ENCODE measurements at regions not wholly inside any gene's neighbourhood (a gene's known extent, or its start where the extent isn't known, plus 50 kb on each side); places are given as distances from the start of the nearest gene placed in this dataset.

DNA sequence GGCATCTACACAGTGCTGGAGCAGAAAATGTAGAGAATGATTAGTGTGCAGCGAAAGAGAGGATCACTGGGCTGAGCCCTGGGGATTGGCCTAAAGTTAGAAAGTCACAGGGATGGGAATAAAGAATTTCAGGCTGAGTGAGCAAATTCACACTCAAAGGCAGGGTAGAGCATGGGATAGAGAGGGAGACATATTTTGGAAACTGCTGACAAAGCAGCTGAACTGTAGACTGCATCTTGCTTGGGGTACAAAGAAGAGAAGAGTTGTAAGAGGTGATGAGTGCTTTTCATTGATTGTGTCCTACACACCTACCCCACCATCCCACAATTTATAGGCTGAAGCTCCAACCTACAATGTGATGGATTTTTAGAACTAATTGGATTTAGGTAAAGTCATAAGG, 677.8 kb downstream of the TAF11L14 start:
- Mint-ChIP-seq H3K36me3 (no peaks in the 10 kb centered on the region), H3K27ac (no peak overlapping the region), H3K4me1 (no peaks in the 10 kb centered on the region), H3K4me3 (no peak overlapping the region), H3K9me3 (no peaks in the 10 kb centered on the region), H3K27me3 (no peaks in the 10 kb centered on the region)

DNA sequence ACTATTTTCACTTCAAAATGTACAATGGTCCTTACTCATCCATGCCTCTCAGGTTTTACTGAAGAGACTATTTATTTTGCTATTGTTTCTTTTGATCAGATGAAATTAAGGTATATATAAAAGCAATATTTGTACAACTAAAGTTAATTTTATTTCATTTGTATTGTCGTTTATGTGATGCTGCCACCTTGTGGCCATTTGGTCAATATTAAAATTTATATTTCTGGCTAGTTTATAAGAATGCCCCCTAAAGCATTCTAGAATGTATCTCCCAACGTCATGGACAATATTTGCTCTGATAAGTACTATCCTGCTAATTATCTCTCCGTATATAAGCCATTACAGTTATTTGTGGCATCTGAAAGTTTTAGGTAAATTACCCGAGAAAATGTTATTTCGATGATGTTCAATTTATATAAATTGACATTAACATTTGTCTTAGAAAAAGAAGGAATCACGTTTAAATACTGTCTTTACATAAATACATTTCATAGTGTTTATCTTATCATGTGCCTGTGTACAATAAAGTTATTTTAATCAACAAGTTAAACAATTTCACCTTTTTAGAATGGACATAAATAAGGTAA, 680.0 kb downstream of the TAF11L14 start:
- no peaks in the 10 kb centered on the region for H3K36me3 Mint-ChIP-seq
- no peaks in the 10 kb centered on the region for H3K4me1 Mint-ChIP-seq
- H3K27me3 Mint-ChIP-seq, result no peaks in the 10 kb centered on the region

DNA sequence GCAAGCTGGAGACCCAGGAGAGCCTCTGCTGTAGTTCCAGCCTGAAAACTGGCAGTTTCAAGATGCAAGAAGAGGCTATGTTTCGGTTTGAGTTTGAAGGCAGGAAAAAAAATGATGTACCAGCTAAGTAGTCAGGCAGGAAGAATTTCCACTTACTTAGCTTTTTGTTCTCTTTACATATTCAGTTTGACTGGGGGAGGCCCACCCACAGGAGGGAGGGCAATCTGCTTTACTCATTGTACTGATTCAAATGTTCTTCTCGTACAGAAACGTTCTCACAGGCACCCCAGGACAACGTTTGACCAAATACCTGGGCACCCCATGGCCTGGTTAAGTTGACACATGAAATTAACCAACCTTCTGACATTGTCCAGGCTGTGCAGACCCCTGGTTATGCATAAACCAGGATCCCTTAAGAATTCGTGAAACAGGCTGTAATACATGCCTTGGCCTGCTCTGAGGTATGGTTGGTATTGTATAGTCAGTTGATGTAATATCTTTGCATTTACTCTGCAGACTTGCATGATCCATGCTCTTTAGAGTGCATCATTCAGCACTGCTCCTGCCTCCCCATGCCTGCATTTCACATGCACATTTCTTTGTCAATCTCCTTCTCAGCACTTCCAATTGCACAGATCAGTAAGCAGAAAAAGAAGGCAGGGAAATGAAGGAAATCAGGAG, 687.1 kb downstream of the TAF11L14 start:
- Mint-ChIP-seq H3K4me3 (no peak overlapping the region), H3K36me3 (no peaks in the 10 kb centered on the region), H3K27ac (no peak overlapping the region), H3K9me3 (no peaks in the 10 kb centered on the region), H3K27me3 (no peaks in the 10 kb centered on the region), H3K4me1 (no peaks in the 10 kb centered on the region)

More for the DNA sequence above, 680.0 kb downstream of the TAF11L14 start:
- H3K4me3 Mint-ChIP-seq, result no peak overlapping the region
- H3K9me3 Mint-ChIP-seq, result no peaks in the 10 kb centered on the region
- no peak overlapping the region for H3K27ac Mint-ChIP-seq

DNA sequence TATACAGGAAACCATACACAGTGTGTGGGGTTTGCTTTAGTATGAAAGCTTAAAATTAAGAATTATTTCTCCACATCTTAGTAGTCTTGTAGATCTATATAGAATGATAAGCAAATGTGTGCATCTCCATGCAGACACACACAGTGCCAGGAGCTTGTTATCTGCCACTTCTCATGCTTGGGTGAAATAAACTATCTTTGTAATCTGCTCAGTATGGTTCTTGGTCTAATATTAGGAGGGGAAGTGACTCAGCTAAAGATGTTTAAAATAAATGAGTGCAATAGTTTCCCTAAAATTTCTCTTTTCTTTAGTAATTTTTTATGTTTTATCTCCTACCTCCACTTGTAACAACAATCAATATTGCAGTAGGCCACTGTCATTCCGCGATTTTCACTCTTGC, 689.6 kb downstream of the TAF11L14 start:
- Mint-ChIP-seq H3K27ac (no peak overlapping the region), H3K4me3 (no peak overlapping the region), H3K4me1 (no peaks in the 10 kb centered on the region), H3K9me3 (no peaks in the 10 kb centered on the region), H3K27me3 (no peaks in the 10 kb centered on the region), H3K36me3 (no peaks in the 10 kb centered on the region)

DNA sequence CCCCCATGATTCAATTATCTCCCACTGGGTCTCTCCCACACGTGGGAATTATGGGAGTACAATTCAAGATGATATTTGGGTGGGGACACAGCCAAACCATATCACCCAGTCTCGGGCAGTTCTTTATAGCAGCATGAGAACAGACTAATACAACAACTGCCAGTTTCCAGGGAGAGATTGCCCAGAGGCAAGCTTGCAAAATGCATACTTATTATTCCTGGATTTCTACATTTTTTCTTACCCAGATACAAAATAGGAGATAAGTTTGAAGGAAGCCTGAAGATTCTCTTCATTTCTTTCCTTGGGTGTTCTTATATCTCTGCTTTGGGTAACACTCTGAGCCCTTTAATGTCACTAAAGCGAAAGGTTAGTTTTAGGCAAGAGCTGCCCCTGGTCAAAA, 691.2 kb downstream of the TAF11L14 start:
- Mint-ChIP-seq H3K27me3 (no peaks in the 10 kb centered on the region), H3K36me3 (no peaks in the 10 kb centered on the region), H3K4me3 (no peak overlapping the region), H3K9me3 (no peaks in the 10 kb centered on the region), H3K27ac (no peak overlapping the region), H3K4me1 (no peaks in the 10 kb centered on the region)

DNA sequence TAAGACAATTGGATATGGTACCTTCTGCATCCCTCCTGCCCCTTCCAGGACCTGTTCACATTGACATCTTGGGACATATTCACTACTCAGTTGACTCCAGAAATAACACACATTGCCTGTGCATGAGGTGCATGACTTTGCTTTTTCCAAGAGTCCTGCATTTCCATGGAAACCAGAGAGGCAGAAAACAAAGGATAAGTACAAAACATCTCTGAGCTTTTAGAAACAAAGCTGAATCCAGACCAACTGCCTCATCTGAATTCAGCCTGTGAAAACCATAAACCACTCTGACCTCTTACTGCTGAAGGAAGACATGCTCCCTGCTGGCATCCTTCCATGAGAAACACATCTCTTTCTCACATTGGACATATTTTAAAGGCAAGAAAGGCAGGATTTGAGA, 695.1 kb downstream of the TAF11L14 start:
- H3K9me3 Mint-ChIP-seq, result no peaks in the 10 kb centered on the region
- H3K27ac Mint-ChIP-seq, result no peak overlapping the region
- H3K4me1 Mint-ChIP-seq, result no peaks in the 10 kb centered on the region
- H3K36me3 Mint-ChIP-seq, result no peaks in the 10 kb centered on the region
- no peaks in the 10 kb centered on the region for H3K27me3 Mint-ChIP-seq
- no peak overlapping the region for H3K4me3 Mint-ChIP-seq

DNA sequence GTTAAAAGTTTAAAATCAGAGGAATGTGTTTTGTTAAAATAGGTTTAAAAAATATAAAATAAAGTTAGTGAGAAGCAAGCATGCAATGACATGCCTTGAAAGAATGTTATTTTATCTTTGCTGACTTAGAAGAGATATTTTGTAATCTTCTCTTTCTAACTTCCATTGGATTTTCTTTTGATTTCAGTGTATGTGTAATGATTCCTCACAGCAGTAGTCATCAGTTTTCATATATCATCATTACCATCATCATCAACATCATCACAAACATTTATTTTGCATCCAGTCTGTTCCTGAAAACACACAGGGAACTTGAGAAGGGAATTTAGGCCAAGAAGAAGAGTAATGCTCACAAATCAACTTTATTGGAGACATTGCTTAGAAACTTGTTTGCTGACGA, 699.6 kb downstream of the TAF11L14 start:
- Mint-ChIP-seq H3K27ac (no peak overlapping the region), H3K27me3 (no peaks in the 10 kb centered on the region), H3K36me3 (no peaks in the 10 kb centered on the region), H3K9me3 (no peaks in the 10 kb centered on the region), H3K4me3 (no peak overlapping the region), H3K4me1 (no peaks in the 10 kb centered on the region)

DNA sequence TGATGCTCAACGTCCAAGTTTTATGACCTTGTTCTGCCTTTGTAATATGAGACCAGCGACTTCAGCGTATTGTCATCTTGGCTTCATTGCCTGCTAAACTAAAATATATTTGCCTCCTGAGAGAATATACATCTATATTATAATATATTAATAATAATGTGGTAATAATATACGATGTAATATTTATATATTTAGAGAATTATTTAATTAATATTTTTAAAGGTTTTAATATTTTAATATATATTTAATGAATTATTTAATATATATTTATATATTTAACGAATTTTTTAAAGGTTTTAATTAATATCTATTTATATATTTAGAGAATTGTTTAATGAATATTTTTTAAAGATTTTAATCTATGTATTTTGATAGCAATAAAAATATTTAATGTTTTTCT, 700.7 kb downstream of the TAF11L14 start:
- H3K9me3 Mint-ChIP-seq, result no peaks in the 10 kb centered on the region
- no peaks in the 10 kb centered on the region for H3K27me3 Mint-ChIP-seq
- no peak overlapping the region for H3K4me3 Mint-ChIP-seq
- no peaks in the 10 kb centered on the region for H3K4me1 Mint-ChIP-seq
- no peaks in the 10 kb centered on the region for H3K36me3 Mint-ChIP-seq
- no peak overlapping the region for H3K27ac Mint-ChIP-seq

DNA sequence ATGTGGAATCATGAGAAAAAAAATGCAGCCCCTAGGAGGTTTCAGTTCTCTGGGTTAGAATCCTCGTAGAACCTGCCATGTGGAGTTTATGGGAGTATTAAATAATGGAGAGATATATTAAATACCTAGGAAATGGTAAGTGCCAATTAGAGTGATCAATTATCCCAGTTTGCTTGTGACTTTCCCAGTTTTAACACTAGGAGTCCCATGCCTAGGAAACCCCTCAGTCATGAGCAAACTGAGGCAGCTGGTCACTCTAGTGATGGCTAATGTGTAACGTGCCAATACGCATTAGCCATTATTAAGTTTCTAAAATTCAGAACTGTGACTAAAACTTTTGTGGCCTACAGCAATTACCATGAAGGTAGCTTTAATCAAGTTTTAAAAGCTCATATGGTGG, 720.6 kb downstream of the TAF11L14 start:
- Mint-ChIP-seq H3K4me3 (no peak overlapping the region), H3K4me1 (no peaks in the 10 kb centered on the region), H3K27ac (no peak overlapping the region), H3K36me3 (no peaks in the 10 kb centered on the region), H3K27me3 (no peaks in the 10 kb centered on the region), H3K9me3 (peaks cover 11% of the 10 kb centered on the region)

DNA sequence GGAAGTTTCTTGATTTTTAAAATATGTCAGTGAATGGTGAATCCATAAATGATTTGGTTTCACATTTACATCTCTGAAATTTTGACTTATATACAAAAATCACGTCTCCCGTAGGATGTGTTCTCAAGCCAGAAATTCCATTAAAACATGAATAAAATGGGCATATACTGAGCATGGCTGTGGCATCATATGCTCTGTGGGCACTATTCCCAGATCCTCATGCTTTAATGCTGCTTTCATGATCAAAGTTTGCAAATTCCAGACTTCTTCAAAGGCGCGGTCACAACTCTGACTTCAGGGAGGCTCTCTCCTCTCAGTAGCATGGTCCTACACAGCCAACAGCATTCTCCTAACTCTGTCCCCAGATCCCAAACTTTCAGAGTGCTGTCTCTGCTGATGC, 723.2 kb downstream of the TAF11L14 start:
- Mint-ChIP-seq H3K9me3 (peaks cover 5% of the 10 kb centered on the region), H3K27ac (no peak overlapping the region), H3K4me3 (no peak overlapping the region), H3K27me3 (no peaks in the 10 kb centered on the region), H3K36me3 (no peaks in the 10 kb centered on the region), H3K4me1 (no peaks in the 10 kb centered on the region)

DNA sequence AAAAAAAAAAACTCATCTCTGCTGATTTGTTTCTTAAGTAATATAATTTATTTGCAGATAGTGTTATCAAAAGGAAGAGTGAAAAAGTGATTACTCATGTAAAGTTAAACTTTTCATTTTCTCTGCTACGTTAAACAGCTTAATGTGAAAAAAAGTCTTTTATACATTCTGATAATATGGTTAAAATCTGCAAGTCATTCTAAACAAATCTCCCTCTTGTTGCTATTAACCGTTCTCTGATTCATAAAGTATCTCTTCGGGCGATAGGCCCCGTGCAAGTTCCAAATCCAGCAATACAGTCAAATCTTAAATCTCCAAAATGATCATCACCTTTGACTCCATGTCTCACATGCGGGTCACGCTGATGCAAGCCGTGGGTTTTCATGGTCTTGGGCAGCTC, 732.0 kb downstream of the TAF11L14 start:
- no peaks in the 10 kb centered on the region for H3K4me1 Mint-ChIP-seq
- H3K27ac Mint-ChIP-seq, result no peak overlapping the region
- H3K9me3 Mint-ChIP-seq, result no peaks in the 10 kb centered on the region
- H3K27me3 Mint-ChIP-seq, result no peaks in the 10 kb centered on the region
- H3K36me3 Mint-ChIP-seq, result no peaks in the 10 kb centered on the region
- no peak overlapping the region for H3K4me3 Mint-ChIP-seq

DNA sequence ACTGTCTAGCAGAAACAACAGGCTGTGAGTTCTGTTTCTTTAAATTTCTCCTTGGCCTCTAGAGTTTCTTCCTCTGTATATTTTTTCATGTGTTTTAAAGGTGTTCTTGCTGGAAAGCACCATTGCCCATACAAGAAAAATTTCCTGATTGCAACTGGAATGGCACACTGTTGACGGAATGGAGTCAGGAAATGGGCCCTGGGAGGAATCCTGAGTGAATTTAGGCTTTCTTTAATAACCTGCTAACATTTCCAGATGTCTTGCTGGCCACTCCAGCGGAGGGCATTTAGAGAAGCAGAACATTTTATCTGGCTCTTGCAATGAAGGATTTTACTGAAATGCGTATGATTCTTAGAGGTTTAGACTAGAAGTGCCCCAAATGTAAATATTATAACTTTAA, 736.3 kb downstream of the TAF11L14 start:
- Mint-ChIP-seq H3K27ac (no peak overlapping the region), H3K4me1 (no peaks in the 10 kb centered on the region), H3K9me3 (no peaks in the 10 kb centered on the region), H3K36me3 (no peaks in the 10 kb centered on the region), H3K4me3 (no peak overlapping the region), H3K27me3 (no peaks in the 10 kb centered on the region)

DNA sequence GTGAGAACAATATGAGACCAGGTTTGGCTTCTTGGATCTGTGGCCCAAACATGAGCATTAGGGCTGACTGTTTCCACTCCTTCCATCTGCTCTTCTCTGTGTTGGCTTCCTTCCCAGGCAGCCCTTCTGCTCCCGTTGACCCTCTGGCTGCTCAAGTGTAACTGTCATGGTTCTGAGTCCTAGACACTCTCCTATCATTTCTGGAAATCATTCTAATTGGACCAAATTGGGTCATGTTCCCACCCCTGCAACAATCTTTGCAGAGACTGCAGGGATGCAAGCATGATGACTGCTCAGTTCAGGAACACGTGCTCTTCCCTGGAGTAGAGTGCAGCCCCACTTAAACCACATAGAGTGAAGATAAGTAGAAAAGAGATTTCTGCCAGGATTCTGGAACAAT, 741.4 kb downstream of the TAF11L14 start:
- no peak overlapping the region for H3K4me3 Mint-ChIP-seq
- no peak overlapping the region for H3K27ac Mint-ChIP-seq
- H3K9me3 Mint-ChIP-seq, result peaks cover 6% of the 10 kb centered on the region
- H3K4me1 Mint-ChIP-seq, result no peaks in the 10 kb centered on the region
- H3K27me3 Mint-ChIP-seq, result no peaks in the 10 kb centered on the region
- H3K36me3 Mint-ChIP-seq, result no peaks in the 10 kb centered on the region

DNA sequence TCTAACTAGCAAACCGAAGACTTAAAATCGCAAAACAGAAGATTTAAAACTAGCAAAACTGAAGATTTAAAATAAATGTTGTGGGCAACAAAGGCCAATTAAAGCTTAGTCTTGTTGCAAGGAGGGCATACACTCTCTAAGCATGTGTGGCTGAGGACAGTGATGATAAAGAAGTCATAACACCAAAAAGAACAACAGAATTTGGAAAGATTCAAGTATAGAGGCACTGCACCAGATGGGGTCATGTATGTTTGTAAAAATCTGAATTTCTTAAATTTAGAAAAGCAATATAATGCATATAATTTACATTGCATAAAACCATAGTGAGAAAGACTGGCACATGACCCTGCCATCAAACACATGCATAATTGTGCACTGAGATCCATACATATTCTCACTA, 743.8 kb downstream of the TAF11L14 start:
- peaks cover 6% of the 10 kb centered on the region for H3K9me3 Mint-ChIP-seq
- H3K36me3 Mint-ChIP-seq, result no peaks in the 10 kb centered on the region
- no peak overlapping the region for H3K27ac Mint-ChIP-seq
- no peaks in the 10 kb centered on the region for H3K4me1 Mint-ChIP-seq
- no peaks in the 10 kb centered on the region for H3K27me3 Mint-ChIP-seq
- no peak overlapping the region for H3K4me3 Mint-ChIP-seq

DNA sequence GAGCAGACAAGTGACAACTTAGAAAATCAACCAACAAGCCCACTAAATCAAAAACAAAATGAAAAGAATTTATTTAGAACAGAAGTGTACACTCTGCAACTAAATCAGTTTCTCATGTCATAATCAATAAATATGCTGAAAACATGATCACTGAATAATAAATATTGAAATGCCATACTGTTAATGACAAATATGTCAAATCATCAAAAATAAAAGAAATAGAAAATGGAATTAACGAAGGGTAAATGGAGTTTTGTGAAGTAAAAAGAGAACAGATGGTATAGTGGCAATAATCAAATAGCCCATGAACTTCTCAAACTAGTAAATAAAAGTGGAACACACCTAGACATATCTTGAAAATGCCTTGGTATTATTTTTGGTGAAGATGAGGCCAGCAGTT, 744.9 kb downstream of the TAF11L14 start:
- H3K4me1 Mint-ChIP-seq, result no peaks in the 10 kb centered on the region
- H3K9me3 Mint-ChIP-seq, result peaks cover 6% of the 10 kb centered on the region
- H3K27ac Mint-ChIP-seq, result no peak overlapping the region
- no peaks in the 10 kb centered on the region for H3K27me3 Mint-ChIP-seq
- H3K4me3 Mint-ChIP-seq, result no peak overlapping the region
- H3K36me3 Mint-ChIP-seq, result no peaks in the 10 kb centered on the region

DNA sequence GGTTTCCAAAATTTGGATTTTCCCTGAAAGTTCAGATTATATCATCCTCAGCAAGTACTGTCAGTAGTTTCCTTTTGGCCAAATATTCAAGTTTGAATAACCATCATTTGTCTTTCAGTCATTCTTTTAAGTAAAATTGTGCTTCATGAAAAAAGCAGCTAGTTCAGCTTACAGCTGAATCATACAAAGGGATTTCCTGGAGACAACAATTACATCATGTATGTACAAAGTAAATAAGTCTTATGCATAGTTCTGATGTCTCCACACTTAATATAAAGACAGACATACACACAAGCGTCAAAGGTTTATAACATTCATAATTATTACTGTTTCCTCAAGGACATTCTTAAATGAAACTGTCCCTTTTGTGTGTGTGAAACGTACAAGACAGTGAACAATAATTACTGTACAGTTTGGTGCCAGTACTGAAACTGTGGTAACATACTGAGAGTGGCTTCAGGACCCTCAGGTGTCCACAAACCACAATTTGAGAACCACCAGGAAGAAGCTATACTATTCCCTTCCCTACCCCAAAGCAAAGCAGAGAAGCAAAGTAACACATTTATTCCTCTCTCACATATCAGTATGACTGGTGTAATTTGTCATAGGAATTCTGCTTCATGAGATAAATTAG, 746.6 kb downstream of the TAF11L14 start:
- no peaks in the 10 kb centered on the region for H3K27me3 Mint-ChIP-seq
- H3K36me3 Mint-ChIP-seq, result no peaks in the 10 kb centered on the region
- H3K27ac Mint-ChIP-seq, result no peak overlapping the region
- peaks cover 6% of the 10 kb centered on the region for H3K9me3 Mint-ChIP-seq
- no peaks in the 10 kb centered on the region for H3K4me1 Mint-ChIP-seq
- H3K4me3 Mint-ChIP-seq, result no peak overlapping the region
